H1 (cell line): ENCODE measurements at regions not wholly inside any gene's neighbourhood (a gene's known extent, or its start where the extent isn't known, plus 50 kb on each side); places are given as distances from the start of the nearest gene placed in this dataset.
A peak's percentile ranks its signal among the peaks of the same experiment; 100 is the strongest.

Experiments used
- CTCF ChIA-PET: fragments of 300-600 bp; sonication (Branson Sonifier 250); formaldehyde crosslinking; loops from one replicate; lab custom pipeline; 2021; ENCODE audit not compliant: partially characterized antibody; lab: Charles Lee
- POLR2A ChIA-PET: fragments of 300-600 bp; sonication (Branson Sonifier 250); formaldehyde crosslinking; loops from one replicate; lab custom pipeline; 2021; ENCODE audit warnings: inconsistent platforms; ENCODE audit not compliant: partially characterized antibody; lab: Charles Lee
- DNase-seq, 2 experiments: peaks; one replicate each; pipeline versions ENCODE4 v3.0.0 to v3.0.0-alpha.2; 2010 to 2022; ENCODE audit warnings: low spot score in 2 of 2, low read depth in 1 of 2, mixed read lengths in 1 of 2
- FAIRE-seq: peaks from 2 replicates; lab custom pipeline; 2011; peaks lifted over from hg19 to GRCh38; lab: Jason Lieb, UNC
- H2AFZ ChIP-seq: 2 replicates; pipeline ENCODE4 v1.8.1; 2012; ENCODE audit warnings: low read length, inconsistent platforms
- H2AK5ac ChIP-seq: 2 replicates; pipeline ENCODE4 v1.6.1; 2013; ENCODE audit warnings: low read depth, low read length
- H2BK120ac ChIP-seq: replicated peaks from 2 replicates; pipeline ENCODE3; 2013; ENCODE audit warnings: low read depth, low read length, inconsistent platforms
- H2BK12ac ChIP-seq: 2 replicates; pipeline ENCODE4 v1.6.1; 2013; ENCODE audit warnings: low read depth, low read length
- H2BK15ac ChIP-seq: 2 replicates; pipeline ENCODE4 v1.6.1; 2013; ENCODE audit warnings: low read length
- H2BK20ac ChIP-seq: 2 replicates; pipeline ENCODE4 v1.6.1; 2013; ENCODE audit warnings: low read length
- H2BK5ac ChIP-seq: 2 replicates; pipeline ENCODE4 v1.6.1; 2013; ENCODE audit warnings: low read depth, low read length
- H3K14ac ChIP-seq: 2 replicates; pipeline ENCODE4 v1.6.1; 2013; ENCODE audit warnings: inconsistent platforms; ENCODE audit not compliant: insufficient read length
- H3K18ac ChIP-seq: 2 replicates; pipeline ENCODE4 v1.6.1; 2013; ENCODE audit warnings: low read length; ENCODE audit errors: extremely low read depth
- H3K23ac ChIP-seq: 2 replicates; pipeline ENCODE4 v1.6.1; 2013; ENCODE audit warnings: inconsistent platforms; ENCODE audit not compliant: insufficient read length
- H3K23me2 ChIP-seq: 2 replicates; pipeline ENCODE4 v1.6.1; 2013; ENCODE audit warnings: low read depth, low read length
- H3K27ac ChIP-seq: 2 replicates; pipeline ENCODE4 v1.6.1; 2011; ENCODE audit warnings: low read depth, low read length, inconsistent platforms
- H3K27me3 ChIP-seq, 4 experiments: replicated peaks in 1 of 4; 1 replicate in 1 of 4; 2 replicates in 3 of 4; pipeline versions ENCODE4 v1.6.1 to v1.8.1; 2011 to 2013; ENCODE audit warnings: low read length in 3 of 4, mild to moderate bottlenecking in 3 of 4, inconsistent platforms in 2 of 4, mixed read lengths in 2 of 4, moderate library complexity in 1 of 4; ENCODE audit not compliant: control insufficient read depth in 3 of 4, insufficient read depth in 3 of 4; ENCODE audit errors: extremely low read depth in 1 of 4
- H3K36me3 ChIP-seq, 4 experiments: 2 replicates each; pipeline versions ENCODE4 v1.6.1 to v1.8.1; 2011 to 2013; ENCODE audit warnings: mild to moderate bottlenecking in 4 of 4, low read length in 3 of 4, moderate library complexity in 2 of 4, control low read depth in 1 of 4, inconsistent platforms in 1 of 4; ENCODE audit not compliant: insufficient read depth in 4 of 4, control insufficient read depth in 2 of 4
- H3K4ac ChIP-seq: replicated peaks from 2 replicates; pipeline ENCODE3; 2013; ENCODE audit warnings: low read length, low read depth, mixed read lengths, inconsistent platforms; ENCODE audit not compliant: insufficient read length
- H3K4me1 ChIP-seq, 4 experiments: replicated peaks in 1 of 4; 1 replicate in 1 of 4; 2 replicates in 3 of 4; pipeline versions ENCODE4 v1.6.1 to v1.8.1; 2011 to 2013; ENCODE audit warnings: low read length in 3 of 4, inconsistent platforms in 2 of 4, mixed read lengths in 1 of 4; ENCODE audit not compliant: insufficient read depth in 4 of 4, control insufficient read depth in 3 of 4
- H3K4me2 ChIP-seq, 2 experiments: 2 replicates each; pipeline versions ENCODE4 v1.6.1 to v1.8.1; 2011 to 2013; ENCODE audit warnings: low read depth in 2 of 2, low read length in 2 of 2, control low read depth in 1 of 2, inconsistent platforms in 1 of 2, mild to moderate bottlenecking in 1 of 2; ENCODE audit not compliant: insufficient read depth in 1 of 2
- H3K4me3 ChIP-seq, 4 experiments: fragments of 200-600, 300-600 bp in 1 of 4; sonication (generic), shearing (Covaris generic), sonication (Bioruptor Twin) in 1 of 4; 2 replicates each; pipeline versions ENCODE4 v1.5.1 to v1.8.1; 2011 to 2016; ENCODE audit warnings: low read length in 4 of 4, low read depth in 3 of 4, control low read depth in 2 of 4, inconsistent platforms in 2 of 4, mild to moderate bottlenecking in 2 of 4, mixed read lengths in 1 of 4, moderate library complexity in 1 of 4; ENCODE audit not compliant: insufficient read depth in 2 of 4; ENCODE audit errors: extremely low read depth in 1 of 4
- H3K56ac ChIP-seq: replicated peaks from 2 replicates; pipeline ENCODE3; 2013; ENCODE audit warnings: low read depth, mild to moderate bottlenecking, mixed read lengths, low read length, inconsistent platforms; ENCODE audit not compliant: insufficient read length
- H3K79me1 ChIP-seq: 2 replicates; pipeline ENCODE4 v1.6.1; 2013; ENCODE audit warnings: low read depth, low read length, control low read depth
- H3K79me2 ChIP-seq, 2 experiments: 2 replicates each; pipeline versions ENCODE4 v1.6.1 to v1.8.1; 2012 to 2013; ENCODE audit warnings: low read length in 2 of 2, mild to moderate bottlenecking in 2 of 2, inconsistent platforms in 1 of 2; ENCODE audit not compliant: insufficient read depth in 2 of 2, control insufficient read depth in 1 of 2
- H3K9ac ChIP-seq, 4 experiments: replicated peaks in 1 of 4; 1 replicate in 1 of 4; 2 replicates in 3 of 4; pipeline versions ENCODE4 v1.6.1 to v1.8.1; 2011 to 2013; ENCODE audit warnings: low read depth in 3 of 4, low read length in 3 of 4, control low read depth in 2 of 4, mild to moderate bottlenecking in 2 of 4, moderate library complexity in 2 of 4, inconsistent platforms in 1 of 4; ENCODE audit errors: extremely low read depth in 1 of 4
- H3K9me3 ChIP-seq, 2 experiments: 2 replicates each; pipeline versions ENCODE4 v1.6.1 to v1.8.1; 2012 to 2013; ENCODE audit warnings: mild to moderate bottlenecking in 2 of 2, moderate library complexity in 2 of 2, control low read depth in 1 of 2, inconsistent platforms in 1 of 2, low read depth in 1 of 2, low read length in 1 of 2, mixed read lengths in 1 of 2; ENCODE audit not compliant: insufficient read depth in 2 of 2
- H4K20me1 ChIP-seq, 2 experiments: replicated peaks in 1 of 2; 2 replicates each; pipeline versions ENCODE3 to v1.8.1; 2011 to 2013; ENCODE audit warnings: inconsistent platforms in 2 of 2, low read length in 2 of 2, mild to moderate bottlenecking in 1 of 2; ENCODE audit not compliant: insufficient read depth in 2 of 2, control insufficient read depth in 1 of 2
- H4K5ac ChIP-seq: 2 replicates; pipeline ENCODE4 v1.6.1; 2013; ENCODE audit warnings: low read length, low read depth, mixed read lengths, inconsistent platforms; ENCODE audit not compliant: insufficient read length
- H4K8ac ChIP-seq: 2 replicates; pipeline ENCODE4 v1.8.0; 2013; ENCODE audit warnings: mild to moderate bottlenecking, moderate library complexity, low read length, inconsistent platforms; ENCODE audit not compliant: insufficient read depth; ENCODE audit errors: extremely low read depth
- H4K91ac ChIP-seq: replicated peaks from 2 replicates; pipeline ENCODE3; 2013; ENCODE audit warnings: low read length, mixed read lengths, inconsistent platforms; ENCODE audit not compliant: insufficient read length
- GTF2F1 ChIP-seq: IDR thresholded peaks from 2 replicates; pipeline ENCODE4 v1.6.1; 2012; ENCODE audit warnings: low read depth, low read length, improper control_type of control experiment, borderline replicate concordance
- JUND ChIP-seq: IDR thresholded peaks from 2 replicates; pipeline ENCODE4 v1.6.1; 2011; ENCODE audit warnings: mild to moderate bottlenecking, improper control_type of control experiment, low read length
- RXRA ChIP-seq: IDR thresholded peaks from 2 replicates; pipeline ENCODE4 v1.6.1; 2011; ENCODE audit warnings: low read depth, mild to moderate bottlenecking, low read length, moderate library complexity; ENCODE audit not compliant: insufficient read depth
- WGBS, 2 experiments: shearing (Covaris generic) in 1 of 2; methylation state at CpG; one replicate each; pipeline versions ENCODE4 v1.1.6 to v1.1.7; 2013 to 2015; ENCODE audit warnings: low lambda C conversion rate in 2 of 2, mixed read lengths in 2 of 2, inconsistent platforms in 1 of 2, low coverage in 1 of 2, missing lambda C conversion rate in 1 of 2; ENCODE audit not compliant: insufficient replicate concordance in 2 of 2, insufficient coverage in 1 of 2, insufficient read length in 1 of 2; ENCODE audit errors: extremely low coverage in 1 of 2, missing lambda C conversion rate in 1 of 2; 5-methylcytosine and 5-hydroxymethylcytosine counted together

DNA sequence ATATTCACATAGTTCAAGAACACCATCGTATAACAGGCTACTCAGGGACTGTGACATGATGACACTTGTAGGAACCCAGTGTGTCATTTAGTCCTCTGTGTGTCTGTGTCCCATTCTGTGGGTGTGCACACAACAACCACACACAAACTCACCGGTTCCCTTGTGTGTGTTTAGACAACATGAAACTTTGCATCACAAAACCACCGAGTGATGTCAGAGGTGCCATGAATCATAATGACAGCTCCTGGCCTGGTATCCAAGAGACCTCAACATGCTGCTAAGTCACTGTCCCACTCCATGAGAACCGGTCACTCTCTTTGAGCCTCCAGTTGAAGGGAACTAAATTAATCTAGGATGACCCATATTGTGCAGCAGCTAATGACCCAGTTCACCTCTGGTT, 421.3 kb downstream of the PREX1 start:
- no peak overlapping the region for H3K18ac ChIP-seq
- TF ChIP-seq RXRA (no peak), GTF2F1 (no peak), JUND (no peak)
- no peak overlapping the region for H3K27ac ChIP-seq
- H3K4me2 ChIP-seq: peak overlapping the region in 1 of 2 experiments; percentile 38; a peak in 1 of 4 replicates
- no peak overlapping the region for H4K5ac ChIP-seq
- H3K27me3 ChIP-seq: no peaks in the 10 kb centered on the region; a peak in 1 of 7 replicates
- FAIRE-seq: peak; percentile 32
- H2BK20ac ChIP-seq: 0 out of 2 replicates have a peak overlapping the region, but pooled peaks have one; percentile 2
- H3K4me1 ChIP-seq: peaks cover 2 to 9% (median 6%) of the 10 kb centered on the region in 4 experiments; a peak in 5 of 7 replicates
- no peak overlapping the region for H2BK15ac ChIP-seq
- H3K23me2 ChIP-seq: no peaks in the 10 kb centered on the region
- H3K79me2 ChIP-seq: no peaks in the 10 kb centered on the region
- no peak overlapping the region for H2BK120ac ChIP-seq
- no peaks in the 10 kb centered on the region for H3K79me1 ChIP-seq
- H4K20me1 ChIP-seq: no peaks in the 10 kb centered on the region
- CTCF ChIA-PET: interaction anchor here (0.9 kb wide), 1 partner anchor 30 kb away, joined by 3 read pairs; no protein-coding TSS in a partner anchor
- no peak overlapping the region for H2AFZ ChIP-seq
- H3K36me3 ChIP-seq: no peaks in the 10 kb centered on the region
- H4K91ac ChIP-seq: no peak overlapping the region
- no peaks in the 10 kb centered on the region for H3K9me3 ChIP-seq
- POLR2A ChIA-PET: no interaction called here
- H3K4ac ChIP-seq: no peak overlapping the region
- no peak overlapping the region for H2BK5ac ChIP-seq
- 83% methylated on average over 4 of the region's 4 CpGs; no CpG with 5 or more reads in 1 of the 2 experiments for WGBS, 2 experiments
- no peak overlapping the region for H4K8ac ChIP-seq
- H3K9ac ChIP-seq: no peak overlapping the region; a peak in 1 of 7 replicates
- DNase-seq: no peak
- H3K56ac ChIP-seq: no peak overlapping the region
- no peak overlapping the region for H3K23ac ChIP-seq
- 0 out of 2 replicates have a peak overlapping the region, but pooled peaks have one; percentile 17 for H2AK5ac ChIP-seq
- H2BK12ac ChIP-seq: no peak overlapping the region
- H3K14ac ChIP-seq: no peak overlapping the region
- no peak overlapping the region for H3K4me3 ChIP-seq
